ENCODE measurements at regions not wholly inside any gene's neighbourhood (a gene's known extent, or its start where the extent isn't known, plus 50 kb on each side); places are given as distances from the start of the nearest gene placed in this dataset.

GRCh38 chr14:43012817-43013216 lies 1406.1 kb downstream of the LRFN5 start:
- TF ChIP-seq CTCF (IDR thresholded peaks at IDR 0.05; ENCODE audit: partially characterized antibody, unreplicated experiment), result no peak
- Mint-ChIP-seq H3K4me1 (ENCODE audit: low read depth, unreplicated experiment) (no peaks in the 10 kb centered on the region), H3K27ac (ENCODE audit: unreplicated experiment) (no peak overlapping the region), H3K4me3 (ENCODE audit: unreplicated experiment) (no peak overlapping the region), H3K27me3 (ENCODE audit: unreplicated experiment) (peaks cover 1% of the 10 kb centered on the region), H3K9me3 (ENCODE audit: unreplicated experiment) (peaks cover 3% of the 10 kb centered on the region), H3K36me3 (ENCODE audit: unreplicated experiment) (peaks cover 10% of the 10 kb centered on the region)
- DNase-seq, result no peak

DNA sequence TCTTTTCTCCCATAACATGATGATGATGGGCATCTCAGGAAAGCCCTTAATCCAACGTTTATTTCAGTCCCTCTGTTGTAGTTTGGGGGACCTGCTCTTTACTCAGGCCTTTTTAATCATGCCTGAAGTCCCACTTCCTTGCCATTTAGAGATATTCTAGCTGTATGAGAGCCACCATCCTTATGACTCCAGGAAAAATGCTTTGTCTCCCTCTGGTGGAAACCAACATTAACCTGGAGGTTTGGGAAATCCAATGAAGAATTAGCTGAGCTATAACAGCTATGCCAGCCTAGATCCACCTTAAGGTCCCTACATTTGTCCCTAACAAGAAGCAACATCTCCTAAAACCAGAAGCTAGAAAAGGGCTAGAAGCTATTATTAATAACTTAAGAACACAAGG lies 1399.1 kb downstream of the LRFN5 start:
- DNase-seq, result no peak
- Mint-ChIP-seq H3K9me3 (ENCODE audit: unreplicated experiment) (peaks cover 7% of the 10 kb centered on the region), H3K27me3 (ENCODE audit: unreplicated experiment) (peaks cover 1% of the 10 kb centered on the region), H3K36me3 (ENCODE audit: unreplicated experiment) (peaks cover 18% of the 10 kb centered on the region), H3K4me1 (ENCODE audit: low read depth, unreplicated experiment) (no peaks in the 10 kb centered on the region), H3K4me3 (ENCODE audit: unreplicated experiment) (no peak overlapping the region), H3K27ac (ENCODE audit: unreplicated experiment) (no peak overlapping the region)
- no peak for TF ChIP-seq CTCF (IDR thresholded peaks at IDR 0.05; ENCODE audit: partially characterized antibody, unreplicated experiment)

- DNase-seq, result no peak
- no peak for TF ChIP-seq CTCF (IDR thresholded peaks at IDR 0.05; ENCODE audit: partially characterized antibody, unreplicated experiment)
- Mint-ChIP-seq H3K4me1 (ENCODE audit: low read depth, unreplicated experiment) (no peaks in the 10 kb centered on the region), H3K27me3 (ENCODE audit: unreplicated experiment) (no peaks in the 10 kb centered on the region), H3K36me3 (ENCODE audit: unreplicated experiment) (peaks cover 18% of the 10 kb centered on the region), H3K4me3 (ENCODE audit: unreplicated experiment) (no peak overlapping the region), H3K9me3 (ENCODE audit: unreplicated experiment) (peaks cover 7% of the 10 kb centered on the region), H3K27ac (ENCODE audit: unreplicated experiment) (no peak overlapping the region)
Observed at GRCh38 chr14:43003845-43004244, 1397.2 kb downstream of the LRFN5 start.

- no peak overlapping the region for H3K27ac Mint-ChIP-seq (ENCODE audit: unreplicated experiment)
- peaks cover 12% of the 10 kb centered on the region for H3K36me3 Mint-ChIP-seq (ENCODE audit: unreplicated experiment)
- no peak overlapping the region for H3K4me3 Mint-ChIP-seq (ENCODE audit: unreplicated experiment)
- peaks cover 4% of the 10 kb centered on the region for H3K9me3 Mint-ChIP-seq (ENCODE audit: unreplicated experiment)
- no peaks in the 10 kb centered on the region for H3K27me3 Mint-ChIP-seq (ENCODE audit: unreplicated experiment)
- no peak for TF ChIP-seq CTCF (IDR thresholded peaks at IDR 0.05; ENCODE audit: partially characterized antibody, unreplicated experiment)
- H3K4me1 Mint-ChIP-seq (ENCODE audit: low read depth, unreplicated experiment), result no peaks in the 10 kb centered on the region
- no peak for DNase-seq
Observed at GRCh38 chr14:43001731-43002130, 1395.1 kb downstream of the LRFN5 start.

DNA sequence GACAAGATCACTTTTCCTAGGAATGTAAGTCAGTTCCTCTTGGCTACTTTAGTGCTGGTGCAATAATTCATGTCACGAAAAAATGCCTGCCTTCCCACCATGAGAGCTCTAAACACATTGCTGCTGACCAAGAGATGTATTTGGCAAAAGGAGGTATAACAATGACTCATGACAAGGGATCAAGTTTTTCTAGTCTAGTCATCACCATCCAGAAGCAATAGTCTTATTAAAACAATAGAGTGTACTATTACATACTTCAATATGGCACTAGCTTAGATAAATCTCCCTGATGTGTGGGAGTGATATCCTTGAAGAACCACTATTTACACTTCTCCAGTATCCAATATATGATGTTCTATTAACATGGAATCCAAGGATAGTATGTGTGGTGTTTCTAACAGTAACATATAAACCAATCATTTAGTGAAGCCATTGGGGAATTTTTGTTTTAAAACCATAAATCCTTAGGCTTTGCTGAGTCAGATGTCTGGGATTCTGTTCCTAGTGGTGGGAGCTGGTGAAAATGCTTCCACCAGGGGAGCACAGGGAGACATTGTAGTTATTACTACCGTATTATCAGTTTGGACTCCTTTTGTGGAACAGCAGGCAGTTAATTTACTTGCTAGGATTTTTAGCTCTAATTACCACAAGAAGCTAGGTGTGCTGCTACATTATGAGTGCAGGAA lies 1387.5 kb downstream of the LRFN5 start:
- no peak overlapping the region for H3K27ac Mint-ChIP-seq (ENCODE audit: unreplicated experiment)
- H3K27me3 Mint-ChIP-seq (ENCODE audit: unreplicated experiment), result no peaks in the 10 kb centered on the region
- no peak overlapping the region for H3K4me3 Mint-ChIP-seq (ENCODE audit: unreplicated experiment)
- H3K36me3 Mint-ChIP-seq (ENCODE audit: unreplicated experiment), result no peaks in the 10 kb centered on the region
- no peak for DNase-seq
- no peak for TF ChIP-seq CTCF (IDR thresholded peaks at IDR 0.05; ENCODE audit: partially characterized antibody, unreplicated experiment)
- no peaks in the 10 kb centered on the region for H3K4me1 Mint-ChIP-seq (ENCODE audit: low read depth, unreplicated experiment)
- no peaks in the 10 kb centered on the region for H3K9me3 Mint-ChIP-seq (ENCODE audit: unreplicated experiment)
